Right lobe of liver (tissue), 6 donors: ENCODE measurements at regions not wholly inside any gene's neighbourhood (a gene's known extent, or its start where the extent isn't known, plus 50 kb on each side); places are given as distances from the start of the nearest gene placed in this dataset.

Source experiments
- ATAC-seq, 4 donors: fragments of 200-7000 bp; cut with Tn5 transposase; one replicate each; pipeline ENCODE4 v1.9.1; 2020; ENCODE audit warnings: mild to moderate bottlenecking in 4 of 4, moderate library complexity in 4 of 4
- DNase-seq, 3 donors: peaks; one replicate each; pipeline ENCODE4 v3.0.0-alpha.2; 2020
- H3K27ac ChIP-seq, 3 donors: fragments of 200-600 bp; one replicate each; pipeline ENCODE4 v1.8.0; 2022
- H3K27me3 ChIP-seq, 2 donors: fragments of 200-600 bp; one replicate each; pipeline ENCODE4 v1.8.0; 2022
- H3K36me3 ChIP-seq, 4 donors: fragments of 200-600 bp; sonication (generic) in 1 of 4; one replicate each; pipeline versions ENCODE4 v1.5.1 to v1.8.0; 2017 to 2022; ENCODE audit warnings: control low read depth in 1 of 4
- H3K4me1 ChIP-seq, 4 donors: fragments of 200-600 bp; sonication (generic) in 1 of 4; one replicate each; pipeline versions ENCODE4 v1.5.1 to v1.8.0; 2017 to 2022; ENCODE audit warnings: control low read depth in 1 of 4
- H3K4me3 ChIP-seq, 3 donors: fragments of 200-600 bp; one replicate each; pipeline ENCODE4 v1.8.0; 2022
- H3K9me3 ChIP-seq, 4 donors: fragments of 200-600 bp; sonication (generic) in 1 of 4; one replicate each; pipeline versions ENCODE4 v1.5.1 to v1.8.0; 2017 to 2022; ENCODE audit warnings: control low read depth in 1 of 4
- CTCF ChIP-seq, 4 donors: fragments of 200-600 bp in 3 of 4; fragments of 450-650 bp in 1 of 4; IDR thresholded peaks; one replicate each; pipeline versions ENCODE4 v1.5.1 to v1.8.0; 2016 to 2022; ENCODE audit warnings: antibody characterized with exemption in 4 of 4, mild to moderate bottlenecking in 2 of 4
- POLR2A ChIP-seq: fragments of 450-650 bp; IDR thresholded peaks from one replicate; pipeline ENCODE4 v1.6.1; 2017; ENCODE audit warnings: antibody characterized with exemption, mild to moderate bottlenecking
- WGBS: methylation state at CpG from one replicate; pipeline ENCODE4 v1.1.6; 2018; ENCODE audit warnings: low coverage, low lambda C conversion rate; ENCODE audit not compliant: insufficient coverage; ENCODE audit errors: missing lambda C conversion rate; 5-methylcytosine and 5-hydroxymethylcytosine counted together
- intact Hi-C, 2 donors: fragments of 100-400 bp; cut with DNase I; formaldehyde crosslinking; loops; one replicate each; pipeline versions ENCODE4 v1.11.2 to v1.14.1; 2022
- donor health status: DM: no; HTN: yes; CAD: no.
- donor health status: DM: no; HTN: no; CAD: no.
- donor health status: DM: no; HTN: no; CAD: no.
- donor health status: DM: no; HTN: yes; CAD: no.
- donor health status: DM: no; HTN: yes; CAD: no.

- H3K27me3 ChIP-seq: no peaks in the 10 kb centered on the region
- TF ChIP-seq POLR2A (no peak), CTCF (IDR thresholded peaks at IDR 0.05) (no peak)
- ATAC-seq: no peak
- WGBS: 80% methylated on average over 3 of the region's 5 CpGs
- no peaks in the 10 kb centered on the region for H3K36me3 ChIP-seq
- no peak overlapping the region for H3K4me3 ChIP-seq
- H3K9me3 ChIP-seq: no peaks in the 10 kb centered on the region
- H3K4me1 ChIP-seq: no peaks in the 10 kb centered on the region
- DNase-seq: no peak
- intact Hi-C loops: no loop called here
- no peak overlapping the region for H3K27ac ChIP-seq
Observed at GRCh38 chr2:60281730-60282129, 271.7 kb downstream of the BCL11A start.

- DNase-seq: no peak
- TF ChIP-seq POLR2A: no peak
- no peak for TF ChIP-seq CTCF (IDR thresholded peaks at IDR 0.05)
- 80% methylated on average over 3 of the region's 3 CpGs for WGBS
- Histone ChIP-seq H3K4me3 (no peak overlapping the region), H3K9me3 (no peaks in the 10 kb centered on the region), H3K27ac (no peak overlapping the region), H3K36me3 (no peaks in the 10 kb centered on the region), H3K27me3 (no peaks in the 10 kb centered on the region), H3K4me1 (no peaks in the 10 kb centered on the region)
- intact Hi-C loops: no loop called here
- no peak for ATAC-seq
Observed at GRCh38 chr2:60280238-60280637, 273.2 kb downstream of the BCL11A start.

GRCh38 chr2:60278906-60279305 is 274.5 kb downstream of the BCL11A start:
- DNase-seq: no peak
- no peaks in the 10 kb centered on the region for H3K36me3 ChIP-seq
- TF ChIP-seq POLR2A: no peak
- no peak for TF ChIP-seq CTCF (IDR thresholded peaks at IDR 0.05)
- no peaks in the 10 kb centered on the region for H3K27me3 ChIP-seq
- 88% methylated on average over 4 of the region's 4 CpGs for whole genome bisulfite sequencing
- no peak for ATAC-seq
- H3K9me3 ChIP-seq: peaks cover 0 to 7% (median 0%) of the 10 kb centered on the region in 4 donors
- H3K4me3 ChIP-seq: no peak overlapping the region
- H3K27ac ChIP-seq: no peak overlapping the region
- H3K4me1 ChIP-seq: no peaks in the 10 kb centered on the region
- intact Hi-C loops: no loop called here

- Histone ChIP-seq H3K4me3 (no peak overlapping the region), H3K27me3 (no peaks in the 10 kb centered on the region), H3K9me3 (peaks cover 0 to 7% (median 0%) of the 10 kb centered on the region in 4 donors), H3K27ac (no peak overlapping the region), H3K4me1 (no peaks in the 10 kb centered on the region), H3K36me3 (no peaks in the 10 kb centered on the region)
- intact Hi-C loops: no loop called here
- WGBS: 71% methylated on average over 2 of the region's 3 CpGs
- ATAC-seq (no peak), DNase-seq (no peak)
- TF ChIP-seq CTCF (IDR thresholded peaks at IDR 0.05): no peak
- no peak for TF ChIP-seq POLR2A
Observed at GRCh38 chr2:60275958-60276357, 277.5 kb downstream of the BCL11A start.

GRCh38 chr2:60273836-60274235 is 279.6 kb downstream of the BCL11A start:
- WGBS: 80% methylated on average over 3 of the region's 3 CpGs
- Histone ChIP-seq H3K36me3 (no peaks in the 10 kb centered on the region), H3K27me3 (no peaks in the 10 kb centered on the region), H3K4me1 (no peaks in the 10 kb centered on the region), H3K9me3 (peaks cover 0 to 7% (median 0%) of the 10 kb centered on the region in 4 donors), H3K27ac (no peak overlapping the region), H3K4me3 (no peak overlapping the region)
- ATAC-seq: no peak
- intact Hi-C loops: no loop called here
- no peak for DNase-seq
- TF ChIP-seq POLR2A (no peak), CTCF (IDR thresholded peaks at IDR 0.05) (no peak)
